Right renal cortex interstitium (tissue), 3 donors: ENCODE measurements at regions not wholly inside any gene's neighbourhood (a gene's known extent, or its start where the extent isn't known, plus 50 kb on each side); places are given as distances from the start of the nearest gene placed in this dataset.
A peak's percentile ranks its signal among the peaks of the same experiment; 100 is the strongest.
"Not testable (repeated sequence)": the region's sequence is repeated elsewhere in the genome, so short reads cannot be mapped to it uniquely, and the experiment has no call there.

Experiments used
- DNase-seq, 3 donors: peaks; one replicate each; pipeline ENCODE4 v3.0.0-alpha.2; 2013; ENCODE audit warnings: low read depth in 3 of 3, low spot score in 2 of 3

DNA sequence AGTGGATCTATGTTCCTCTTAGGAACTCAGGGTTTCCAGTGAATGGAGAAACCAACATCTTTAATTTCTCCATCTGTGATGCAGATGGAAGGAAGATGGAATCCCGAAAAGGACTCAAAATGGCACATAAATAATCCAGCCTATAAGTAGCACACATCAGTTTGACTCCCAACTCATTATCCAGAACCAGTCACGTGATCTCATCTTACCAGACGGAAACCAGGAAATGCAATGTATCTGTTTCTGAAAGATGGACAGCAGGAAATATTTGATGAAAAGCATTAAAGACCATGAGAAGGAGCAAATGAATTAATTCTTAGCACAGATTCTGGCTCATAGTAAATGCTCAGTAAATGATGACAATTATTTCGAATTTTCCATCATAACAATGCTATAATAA lies 443.1 kb upstream of the FMR1 start:
- no peak for DNase-seq

DNA sequence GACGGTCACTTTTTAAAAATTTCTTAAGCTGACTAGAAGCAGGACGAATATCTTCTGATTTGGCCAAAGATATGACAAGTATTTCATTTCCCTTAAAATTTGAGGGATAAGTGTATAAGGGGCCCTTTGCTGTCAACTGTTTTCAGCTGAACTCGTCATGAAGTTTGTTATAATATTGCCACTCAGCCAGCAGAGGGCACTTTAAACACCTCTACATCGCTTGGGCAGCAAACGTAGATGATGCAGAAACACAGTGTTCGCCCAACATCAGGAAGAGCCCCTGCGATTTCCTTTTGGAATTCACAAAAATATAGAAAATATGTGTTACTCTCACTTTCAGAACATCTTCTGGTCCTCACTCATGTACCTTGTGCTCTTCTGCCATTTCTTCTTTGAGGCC lies 435.7 kb upstream of the FMR1 start:
- DNase-seq = no peak

DNA sequence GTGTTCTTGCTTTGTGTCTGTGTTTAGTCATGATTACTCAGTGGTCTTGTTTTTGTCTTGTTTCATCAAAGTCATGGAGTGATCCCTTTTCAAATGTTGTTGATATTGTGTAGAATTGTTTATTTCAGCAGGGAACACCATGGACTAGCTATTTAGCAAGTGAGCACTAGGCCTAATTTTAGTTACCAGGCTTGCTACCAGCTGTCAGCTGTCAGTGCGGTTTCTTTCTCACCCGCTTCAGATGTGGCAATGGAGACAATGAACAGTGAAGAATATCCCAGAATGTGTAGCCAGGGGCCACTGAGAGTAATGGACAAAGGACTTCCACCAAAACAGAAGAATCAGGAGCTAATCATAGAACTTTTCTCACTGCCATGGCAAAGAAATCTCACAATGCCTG lies 432.8 kb upstream of the FMR1 start:
- DNase-seq = no peak

GRCh38 chrX:147485207-147485606 lies 426.5 kb upstream of the FMR1 start:
- DNase-seq = no peak

DNA sequence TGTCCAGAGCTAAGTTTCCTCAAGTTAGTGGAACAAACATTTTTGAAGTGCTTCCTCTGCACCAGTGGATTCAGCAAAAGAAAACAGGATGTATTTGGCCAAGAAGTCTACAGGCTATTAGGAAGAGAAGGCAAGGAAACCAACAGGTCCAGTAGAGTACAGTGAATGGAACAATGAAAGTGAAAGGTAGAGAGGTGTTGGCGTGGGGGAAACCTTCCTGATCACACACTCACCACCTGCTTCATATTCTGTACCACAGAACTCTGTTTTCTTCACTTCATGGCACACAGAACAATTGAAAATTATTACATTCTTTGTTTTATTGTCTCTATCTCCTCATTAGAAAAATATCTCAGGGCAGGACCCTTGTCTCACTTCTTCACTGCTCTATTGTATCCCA lies 417.4 kb upstream of the FMR1 start:
- DNase-seq = no peak

DNA sequence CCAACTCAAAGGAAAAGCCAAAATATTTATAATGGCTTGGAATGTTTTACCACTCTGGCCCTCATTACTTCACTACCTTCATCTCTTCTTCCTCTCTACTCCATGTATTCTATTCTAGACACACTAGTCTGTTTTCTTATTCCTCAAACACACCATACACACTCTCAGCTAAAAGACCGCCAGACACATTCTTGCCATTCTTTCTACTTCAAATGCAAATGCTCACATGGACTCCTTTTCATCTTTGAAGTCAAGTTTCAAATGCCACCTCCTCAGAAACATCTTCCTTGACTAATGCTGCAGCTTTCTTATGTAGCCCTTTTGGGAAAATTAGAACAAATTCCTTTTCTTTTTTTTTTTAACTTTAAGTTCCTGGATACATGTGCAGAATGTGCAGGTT lies 412.9 kb upstream of the FMR1 start:
- no peak for DNase-seq

DNA sequence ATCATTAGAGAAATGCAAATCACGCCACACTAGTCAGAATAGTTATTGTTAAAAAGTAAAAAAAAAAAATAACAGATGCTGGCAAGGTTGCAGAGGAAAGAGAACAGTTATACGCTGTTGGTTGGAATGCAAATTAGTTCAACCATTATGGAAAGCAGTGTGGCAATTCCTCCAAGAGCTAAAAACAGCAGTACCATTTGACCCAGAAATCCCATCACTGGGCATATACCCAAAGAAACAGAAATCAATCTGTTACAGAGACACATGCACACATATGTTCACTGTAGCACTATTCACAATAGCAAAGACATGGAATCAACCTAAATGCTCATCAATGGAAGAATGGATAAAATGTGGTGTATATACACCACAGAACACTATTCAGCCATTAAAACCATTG lies 388.7 kb upstream of the FMR1 start:
- DNase-seq = no peak

DNA sequence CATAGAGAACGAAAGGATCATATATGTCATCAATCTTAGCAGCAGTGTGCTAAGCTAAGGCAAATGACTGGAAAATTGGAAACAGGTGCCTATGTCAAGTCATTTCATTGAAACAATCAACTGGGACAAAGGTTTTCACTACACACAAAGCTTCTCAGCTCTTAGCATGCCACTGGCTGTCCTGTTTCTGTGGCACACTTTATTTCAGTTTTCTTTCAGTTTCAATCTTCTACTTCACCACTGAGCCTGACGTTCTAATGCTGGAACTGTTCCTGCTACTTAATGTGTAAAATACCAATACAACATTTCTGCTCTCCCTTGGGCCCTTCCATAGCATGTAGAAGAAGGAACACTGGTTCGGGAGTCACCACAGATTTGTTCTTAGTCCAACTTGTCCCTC lies 378.3 kb upstream of the FMR1 start:
- DNase-seq = no peak

DNA sequence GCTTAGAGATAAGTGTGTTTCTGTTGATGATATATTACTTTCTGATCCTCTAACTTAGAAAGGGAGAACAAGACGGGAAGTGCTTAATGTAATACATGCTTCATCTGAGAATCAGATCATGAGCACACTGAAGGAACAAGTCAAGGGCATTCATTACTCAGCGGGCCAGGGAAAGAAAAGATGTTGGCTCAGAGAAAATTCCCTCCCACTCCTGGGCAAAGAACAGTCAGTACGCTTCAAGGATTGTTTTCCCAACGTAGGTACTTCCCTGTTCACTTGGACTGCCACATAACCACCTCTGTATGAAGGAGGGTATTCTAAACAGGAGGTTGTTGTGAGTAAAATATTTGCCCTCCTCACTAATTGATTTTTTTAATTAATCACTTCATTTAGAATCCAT lies 374.5 kb upstream of the FMR1 start:
- DNase-seq = no peak

GRCh38 chrX:147548023-147548422 lies 363.7 kb upstream of the FMR1 start:
- DNase-seq = not testable (repeated sequence)

DNA sequence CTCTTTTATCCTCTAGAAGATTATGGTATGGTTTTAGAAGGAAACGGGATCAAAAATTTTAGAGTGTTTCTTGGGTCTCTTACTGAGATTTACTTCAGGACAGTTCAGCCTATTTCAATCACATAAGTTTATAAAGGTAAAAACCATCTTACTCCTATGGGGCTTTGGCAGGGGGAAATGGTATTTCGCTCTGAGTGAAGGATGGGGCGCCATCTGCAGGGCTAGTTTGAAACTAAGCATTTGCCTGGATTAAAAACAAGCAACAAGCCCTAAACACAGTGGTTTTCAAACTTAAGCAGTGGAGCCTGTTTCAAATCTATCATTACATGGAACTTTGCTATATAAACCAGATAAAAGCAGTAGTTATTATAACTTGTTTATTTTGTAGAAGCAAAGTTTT lies 361.5 kb upstream of the FMR1 start:
- peak in 1 of 3 donors; percentile 7 for DNase-seq

DNA sequence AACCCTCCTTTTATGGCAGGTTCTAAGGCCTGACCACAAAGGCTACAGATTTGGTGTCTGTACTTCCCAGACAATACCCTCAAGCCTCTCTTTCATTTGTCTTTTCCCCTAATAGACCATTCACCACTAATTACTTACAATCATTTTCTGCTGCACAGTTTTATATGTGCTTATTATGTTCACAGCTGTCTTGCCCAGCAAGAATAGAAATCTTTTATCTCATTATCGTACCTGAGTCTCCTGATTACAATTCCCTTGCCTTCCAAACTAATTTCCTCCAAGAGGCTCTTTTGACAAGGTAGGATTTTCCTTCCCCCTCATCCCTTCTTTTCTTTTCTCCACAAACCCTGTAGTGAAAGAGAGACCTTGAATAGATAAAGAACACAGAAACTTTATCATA lies 352.5 kb upstream of the FMR1 start:
- DNase-seq = no peak

DNA sequence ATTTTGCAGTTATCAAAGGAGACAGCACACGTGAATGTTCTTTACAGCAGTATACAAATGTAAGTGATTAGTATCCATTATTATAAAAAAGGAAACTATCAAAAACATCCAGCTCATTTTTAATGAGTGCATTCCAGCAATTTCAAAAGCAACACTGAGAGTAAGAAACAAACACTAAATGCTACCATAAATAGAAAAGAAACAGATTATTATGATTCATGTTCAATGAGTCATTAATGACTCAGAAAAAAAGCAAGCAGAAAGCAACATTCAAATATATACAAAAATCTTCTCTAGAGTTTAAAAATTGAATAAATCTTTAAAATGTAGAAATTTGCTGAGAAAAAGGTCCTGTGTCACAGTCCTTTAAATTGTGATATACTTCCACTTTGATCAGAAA lies 346.5 kb upstream of the FMR1 start:
- no peak for DNase-seq

GRCh38 chrX:147570483-147570882 lies 341.2 kb upstream of the FMR1 start:
- DNase-seq = no peak

DNA sequence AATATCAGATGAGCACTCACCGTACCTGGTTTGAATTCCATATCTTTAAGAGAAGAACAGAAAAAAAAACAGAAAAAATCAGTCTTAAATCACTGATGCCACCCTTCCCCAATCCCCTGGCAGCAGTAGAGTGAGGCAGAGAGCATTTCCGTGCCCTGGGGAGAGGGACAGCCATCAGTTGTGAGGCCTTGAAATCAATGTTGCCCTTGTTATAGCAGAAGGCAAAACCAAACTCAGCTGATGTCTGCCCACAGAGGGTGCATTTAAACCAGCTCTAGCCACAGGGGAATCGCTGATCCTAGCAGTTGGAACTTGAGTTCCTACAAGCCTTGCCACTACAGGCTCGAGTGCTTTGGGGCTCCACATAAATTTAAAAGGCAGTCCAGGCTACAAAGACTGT lies 338.5 kb upstream of the FMR1 start:
- no peak for DNase-seq

GRCh38 chrX:147602176-147602696 lies 309.5 kb upstream of the FMR1 start:
- DNase-seq = no peak

DNA sequence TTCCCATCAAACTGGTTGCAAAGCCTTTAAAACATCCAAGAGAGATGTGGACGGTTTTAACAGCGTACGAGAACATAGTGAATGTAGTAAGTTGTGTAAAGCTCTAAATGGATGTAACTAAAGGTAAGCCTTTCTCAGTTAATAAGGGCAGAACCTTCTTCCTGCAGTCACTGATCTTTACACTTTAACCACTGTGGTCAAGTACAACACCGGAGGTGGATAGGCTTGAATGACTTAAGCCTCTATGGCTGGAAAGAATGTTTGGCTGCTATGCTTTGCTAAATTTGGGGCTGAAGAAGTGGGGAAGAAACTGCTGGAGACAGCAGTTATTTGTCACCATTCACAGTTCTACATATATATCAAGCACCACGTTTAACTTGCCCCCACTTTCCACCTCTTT lies 285.1 kb upstream of the FMR1 start:
- DNase-seq = no peak

DNA sequence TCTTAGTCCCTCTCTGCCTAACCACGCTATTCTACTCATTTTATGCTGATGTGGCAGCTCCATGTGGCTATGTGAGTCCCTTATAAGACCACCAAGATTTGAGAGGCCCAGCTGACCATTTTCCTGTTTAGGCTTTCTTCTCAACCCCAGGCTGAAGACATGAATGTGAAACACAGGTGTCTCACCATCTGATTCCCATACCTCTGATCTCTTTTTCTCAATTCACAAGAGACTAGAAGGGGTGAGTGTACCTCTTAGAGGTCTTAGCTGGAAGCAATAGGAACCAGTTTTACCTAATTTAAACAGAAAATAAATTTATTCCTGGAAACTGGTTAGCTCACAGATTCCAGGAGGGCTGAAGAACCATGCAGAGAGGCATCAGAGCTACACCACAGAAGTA lies 276.5 kb upstream of the FMR1 start:
- no peak for DNase-seq

DNA sequence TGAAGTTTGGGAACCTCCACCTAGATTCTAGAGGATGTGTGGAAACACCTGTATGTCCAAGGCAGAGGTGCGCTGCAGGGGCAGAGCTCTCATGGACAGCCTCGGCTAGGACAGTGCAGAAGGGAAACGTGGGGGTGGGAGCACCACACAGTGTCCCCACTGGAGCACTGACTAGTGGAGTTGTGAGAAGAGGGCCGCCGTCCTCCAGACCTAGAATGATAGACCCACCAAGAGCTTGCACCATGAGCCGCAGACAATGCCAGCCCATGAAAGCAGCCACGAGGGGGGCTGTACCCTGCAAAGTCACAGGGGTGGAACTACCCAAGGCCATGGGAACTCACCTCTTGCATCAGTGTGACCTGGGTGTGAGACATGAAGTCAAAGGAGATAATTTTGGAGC lies 274.5 kb upstream of the FMR1 start:
- no peak for DNase-seq

GRCh38 chrX:147646949-147647723 lies 264.6 kb upstream of the FMR1 start:
- no peak for DNase-seq

GRCh38 chrX:147675819-147676218 lies 235.9 kb upstream of the FMR1 start:
- no peak for DNase-seq

GRCh38 chrX:147679356-147680005 lies 232.2 kb upstream of the FMR1 start:
- DNase-seq = no peak
